ENCODE measurements at regions not wholly inside any gene's neighbourhood (a gene's known extent, or its start where the extent isn't known, plus 50 kb on each side); places are given as distances from the start of the nearest gene placed in this dataset.

- Histone ChIP-seq H3K4me1 (ENCODE audit: control insufficient read depth, extremely low read depth, insufficient read depth, low read length) (no peaks in the 10 kb centered on the region), H4K20me1 (ENCODE audit: control insufficient read depth, extremely low read depth, insufficient read depth, low read length) (no peaks in the 10 kb centered on the region), H3K36me3 (ENCODE audit: control insufficient read depth, insufficient read depth, low read length) (no peaks in the 10 kb centered on the region), H3K4me2 (ENCODE audit: extremely low read depth, insufficient read depth, low read length) (no peak overlapping the region), H3K27me3 (ENCODE audit: control insufficient read depth, insufficient read depth, low read length) (no peaks in the 10 kb centered on the region), H2AFZ (ENCODE audit: low read length) (no peak overlapping the region), H3K9ac (ENCODE audit: insufficient read depth, low read length) (no peak overlapping the region), H3K27ac (ENCODE audit: insufficient read depth, low read length) (no peak overlapping the region), H3K79me2 (ENCODE audit: control insufficient read depth, insufficient read depth, low read length) (no peaks in the 10 kb centered on the region), H3K4me3 (replicated peaks in 1 of 4; ENCODE audit: control extremely low read depth in 1 of 4, insufficient read depth in 1 of 4, low read depth in 3 of 4, low read length in 4 of 4) (no peak overlapping the region), H3K9me3 (ENCODE audit: control insufficient read depth, insufficient read depth, low read depth, low read length) (no peaks in the 10 kb centered on the region)
- DNase-seq (ENCODE audit: low read depth in 2 of 2), result no peak
- TF ChIP-seq EZH2 (IDR thresholded peaks at IDR 0.05; ENCODE audit: low read length, missing control alignments), result no peak
- TF ChIP-seq, protein P1, sequence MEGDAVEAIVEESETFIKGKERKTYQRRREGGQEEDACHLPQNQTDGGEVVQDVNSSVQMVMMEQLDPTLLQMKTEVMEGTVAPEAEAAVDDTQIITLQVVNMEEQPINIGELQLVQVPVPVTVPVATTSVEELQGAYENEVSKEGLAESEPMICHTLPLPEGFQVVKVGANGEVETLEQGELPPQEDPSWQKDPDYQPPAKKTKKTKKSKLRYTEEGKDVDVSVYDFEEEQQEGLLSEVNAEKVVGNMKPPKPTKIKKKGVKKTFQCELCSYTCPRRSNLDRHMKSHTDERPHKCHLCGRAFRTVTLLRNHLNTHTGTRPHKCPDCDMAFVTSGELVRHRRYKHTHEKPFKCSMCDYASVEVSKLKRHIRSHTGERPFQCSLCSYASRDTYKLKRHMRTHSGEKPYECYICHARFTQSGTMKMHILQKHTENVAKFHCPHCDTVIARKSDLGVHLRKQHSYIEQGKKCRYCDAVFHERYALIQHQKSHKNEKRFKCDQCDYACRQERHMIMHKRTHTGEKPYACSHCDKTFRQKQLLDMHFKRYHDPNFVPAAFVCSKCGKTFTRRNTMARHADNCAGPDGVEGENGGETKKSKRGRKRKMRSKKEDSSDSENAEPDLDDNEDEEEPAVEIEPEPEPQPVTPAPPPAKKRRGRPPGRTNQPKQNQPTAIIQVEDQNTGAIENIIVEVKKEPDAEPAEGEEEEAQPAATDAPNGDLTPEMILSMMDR (conservative IDR thresholded peaks at IDR 0.05 in 1 of 2, IDR thresholded peaks at IDR 0.05 in 1 of 2; ENCODE audit: low read depth in 1 of 2, low read length in 2 of 2), result no peak
Observed at GRCh38 chr1:60870269-60870865, 212.0 kb upstream of the NFIA start.

DNA sequence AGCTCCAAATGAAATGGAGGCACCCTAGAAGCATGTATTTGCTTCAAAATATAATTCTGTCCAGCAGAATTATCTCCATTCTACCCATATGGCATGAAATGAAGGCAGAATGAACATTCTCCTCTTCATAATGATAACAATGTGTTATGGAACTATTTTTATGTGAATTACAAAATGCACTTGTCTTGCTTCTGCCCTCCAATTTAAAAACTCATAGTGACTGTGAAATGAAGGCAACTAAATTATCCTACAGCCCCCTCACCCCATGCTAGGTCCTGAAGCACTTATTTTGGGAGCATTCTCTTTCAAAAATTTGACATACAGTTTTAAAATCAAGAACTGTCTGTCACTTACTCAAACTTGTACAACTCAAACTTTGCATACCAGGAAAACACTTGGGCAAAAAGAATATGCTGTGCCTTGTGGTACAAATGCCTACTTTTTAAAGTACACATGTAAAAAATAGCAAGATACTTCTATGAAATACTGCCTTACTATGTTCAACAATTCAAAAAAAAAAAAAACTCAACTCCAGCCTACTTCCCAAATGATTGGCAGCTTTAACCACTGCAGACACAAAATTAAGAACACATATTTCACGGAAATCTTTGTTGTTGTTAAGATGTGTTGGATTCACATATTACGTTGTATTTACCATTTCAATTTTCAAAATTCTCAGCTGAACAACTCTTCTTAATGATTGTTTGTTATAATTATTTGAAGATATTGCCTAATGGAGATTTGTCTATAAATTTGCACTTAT is 213.3 kb upstream of the NFIA start:
- no peaks in the 10 kb centered on the region for H3K79me2 ChIP-seq (ENCODE audit: control insufficient read depth, insufficient read depth, low read length)
- H3K9me3 ChIP-seq (ENCODE audit: control insufficient read depth, insufficient read depth, low read depth, low read length), result no peaks in the 10 kb centered on the region
- H3K27ac ChIP-seq (ENCODE audit: insufficient read depth, low read length), result no peak overlapping the region
- no peak for DNase-seq (ENCODE audit: low read depth in 2 of 2)
- TF ChIP-seq EZH2 (IDR thresholded peaks at IDR 0.05; ENCODE audit: low read length, missing control alignments), result no peak
- TF ChIP-seq, protein P1 (conservative IDR thresholded peaks at IDR 0.05 in 1 of 2, IDR thresholded peaks at IDR 0.05 in 1 of 2; ENCODE audit: low read depth in 1 of 2, low read length in 2 of 2), result no peak
- H3K4me1 ChIP-seq (ENCODE audit: control insufficient read depth, extremely low read depth, insufficient read depth, low read length), result no peaks in the 10 kb centered on the region
- H3K36me3 ChIP-seq (ENCODE audit: control insufficient read depth, insufficient read depth, low read length), result no peaks in the 10 kb centered on the region
- H2AFZ ChIP-seq (ENCODE audit: low read length), result no peak overlapping the region
- no peaks in the 10 kb centered on the region for H3K27me3 ChIP-seq (ENCODE audit: control insufficient read depth, insufficient read depth, low read length)
- no peak overlapping the region for H3K9ac ChIP-seq (ENCODE audit: insufficient read depth, low read length)
- no peak overlapping the region for H3K4me3 ChIP-seq (replicated peaks in 1 of 4; ENCODE audit: control extremely low read depth in 1 of 4, insufficient read depth in 1 of 4, low read depth in 3 of 4, low read length in 4 of 4)
- no peaks in the 10 kb centered on the region for H4K20me1 ChIP-seq (ENCODE audit: control insufficient read depth, extremely low read depth, insufficient read depth, low read length)
- H3K4me2 ChIP-seq (ENCODE audit: extremely low read depth, insufficient read depth, low read length), result no peak overlapping the region

GRCh38 chr1:60867782-60868181 is 214.6 kb upstream of the NFIA start:
- TF ChIP-seq, protein P1 (conservative IDR thresholded peaks at IDR 0.05 in 1 of 2, IDR thresholded peaks at IDR 0.05 in 1 of 2; ENCODE audit: low read depth in 1 of 2, low read length in 2 of 2), result no peak
- no peak for TF ChIP-seq EZH2 (IDR thresholded peaks at IDR 0.05; ENCODE audit: low read length, missing control alignments)
- Histone ChIP-seq H2AFZ (ENCODE audit: low read length) (no peak overlapping the region), H4K20me1 (ENCODE audit: control insufficient read depth, extremely low read depth, insufficient read depth, low read length) (no peaks in the 10 kb centered on the region), H3K36me3 (ENCODE audit: control insufficient read depth, insufficient read depth, low read length) (no peaks in the 10 kb centered on the region), H3K9me3 (ENCODE audit: control insufficient read depth, insufficient read depth, low read depth, low read length) (no peaks in the 10 kb centered on the region), H3K4me2 (ENCODE audit: extremely low read depth, insufficient read depth, low read length) (no peak overlapping the region), H3K9ac (ENCODE audit: insufficient read depth, low read length) (no peak overlapping the region), H3K4me3 (replicated peaks in 1 of 4; ENCODE audit: control extremely low read depth in 1 of 4, insufficient read depth in 1 of 4, low read depth in 3 of 4, low read length in 4 of 4) (no peak overlapping the region), H3K27ac (ENCODE audit: insufficient read depth, low read length) (no peak overlapping the region), H3K27me3 (ENCODE audit: control insufficient read depth, insufficient read depth, low read length) (no peaks in the 10 kb centered on the region), H3K79me2 (ENCODE audit: control insufficient read depth, insufficient read depth, low read length) (no peaks in the 10 kb centered on the region), H3K4me1 (ENCODE audit: control insufficient read depth, extremely low read depth, insufficient read depth, low read length) (no peaks in the 10 kb centered on the region)
- no peak for DNase-seq (ENCODE audit: low read depth in 2 of 2)

Data from fibroblast of lung (primary cell).